HUES48 (cell line): ENCODE measurements at regions not wholly inside any gene's neighbourhood (a gene's known extent, or its start where the extent isn't known, plus 50 kb on each side); places are given as distances from the start of the nearest gene placed in this dataset.
A peak's percentile ranks its signal among the peaks of the same experiment; 100 is the strongest.

ENCODE experiments used
- H3K27ac ChIP-seq: one replicate; pipeline ENCODE4 v1.7.0; 2013; ENCODE audit warnings: low read depth, low read length, inconsistent platforms
- H3K27me3 ChIP-seq: 2 replicates; pipeline ENCODE4 v1.6.1; 2013; ENCODE audit warnings: mild to moderate bottlenecking, low read length; ENCODE audit not compliant: control insufficient read depth, insufficient read depth
- H3K36me3 ChIP-seq: 2 replicates; pipeline ENCODE4 v1.6.1; 2013; ENCODE audit warnings: low read length; ENCODE audit not compliant: control insufficient read depth, insufficient read depth
- H3K4me1 ChIP-seq: 2 replicates; pipeline ENCODE4 v1.6.1; 2013; ENCODE audit warnings: mild to moderate bottlenecking, low read length; ENCODE audit not compliant: control insufficient read depth, insufficient read depth
- H3K4me3 ChIP-seq: 2 replicates; pipeline ENCODE4 v1.5.1; 2013; ENCODE audit warnings: mild to moderate bottlenecking, low read depth, low read length
- H3K9ac ChIP-seq: 2 replicates; pipeline ENCODE4 v1.6.1; 2013; ENCODE audit warnings: mild to moderate bottlenecking, low read depth, low read length, moderate library complexity
- H3K9me3 ChIP-seq: 2 replicates; pipeline ENCODE4 v1.6.1; 2013; ENCODE audit warnings: low read length; ENCODE audit not compliant: control insufficient read depth, insufficient read depth

DNA sequence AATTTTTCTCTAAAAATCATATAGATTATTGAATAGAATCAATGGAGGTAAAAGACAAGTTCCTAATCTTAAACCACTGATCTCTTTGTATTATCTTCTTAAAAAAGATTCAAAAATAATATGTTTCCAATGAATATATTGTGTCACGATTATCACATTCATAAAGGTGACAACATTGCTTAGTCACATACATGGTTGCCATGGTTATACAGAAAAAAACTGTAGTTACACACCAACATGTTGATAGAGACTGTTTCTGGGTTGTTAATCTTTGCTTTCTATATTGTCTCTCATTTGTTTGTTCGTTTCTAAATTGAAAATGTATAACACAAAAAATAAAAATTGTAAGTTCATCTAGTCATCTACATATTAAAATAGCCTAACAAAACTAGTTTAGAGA is 376.0 kb upstream of the ALCAM start:
- H3K36me3 ChIP-seq, result no peaks in the 10 kb centered on the region
- no peaks in the 10 kb centered on the region for H3K27me3 ChIP-seq

DNA sequence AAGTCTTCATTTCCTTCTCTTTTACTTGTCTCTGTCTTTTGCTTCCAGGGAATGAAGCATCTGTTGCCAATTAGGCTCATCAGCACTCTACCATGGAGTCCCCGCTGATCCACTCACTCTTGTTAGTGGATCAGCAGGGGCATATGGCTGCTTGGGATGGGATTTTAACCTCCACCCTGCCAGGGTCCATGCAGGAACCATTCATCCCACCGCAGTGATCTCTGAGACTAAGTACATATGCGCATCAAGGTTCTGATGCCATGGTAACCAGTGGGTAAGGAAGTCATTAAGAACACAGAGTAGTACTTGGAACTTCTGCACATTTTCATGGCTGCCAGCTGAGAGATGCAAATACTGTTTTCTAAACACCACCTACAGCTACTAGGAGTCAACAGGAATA is 374.0 kb upstream of the ALCAM start:
- Histone ChIP-seq H3K9ac (no peak overlapping the region), H3K4me1 (no peaks in the 10 kb centered on the region), H3K4me3 (no peak overlapping the region), H3K36me3 (no peaks in the 10 kb centered on the region), H3K9me3 (no peaks in the 10 kb centered on the region), H3K27ac (no peak overlapping the region), H3K27me3 (no peaks in the 10 kb centered on the region)

More for the DNA sequence above, 376.0 kb upstream of the ALCAM start:
- Histone ChIP-seq H3K4me1 (no peaks in the 10 kb centered on the region), H3K9ac (no peak overlapping the region), H3K4me3 (no peak overlapping the region), H3K9me3 (no peaks in the 10 kb centered on the region), H3K27ac (no peak overlapping the region)

DNA sequence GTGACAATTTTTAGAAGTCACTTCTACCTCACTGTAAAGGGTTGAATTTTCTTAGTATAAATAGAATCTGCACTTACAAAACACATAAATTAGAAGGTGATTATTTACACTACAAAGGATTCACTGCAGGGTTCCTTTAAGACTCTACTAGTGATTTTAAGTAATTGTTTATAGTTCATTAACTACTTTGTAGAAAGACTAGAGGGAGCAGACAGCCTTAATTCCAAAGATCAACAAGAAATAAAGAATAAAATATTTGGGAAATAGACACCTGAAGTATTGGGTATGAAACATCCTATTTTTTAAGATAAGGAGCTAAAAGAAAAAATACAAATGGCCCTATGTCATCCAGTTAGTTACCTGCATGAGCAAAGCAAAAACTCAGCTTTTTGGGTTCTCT is 360.5 kb upstream of the ALCAM start:
- no peak overlapping the region for H3K4me3 ChIP-seq
- no peak overlapping the region for H3K9ac ChIP-seq
- no peak overlapping the region for H3K27ac ChIP-seq
- peaks cover 10% of the 10 kb centered on the region for H3K4me1 ChIP-seq
- no peaks in the 10 kb centered on the region for H3K36me3 ChIP-seq
- no peaks in the 10 kb centered on the region for H3K27me3 ChIP-seq
- peaks cover 4% of the 10 kb centered on the region; the same call in 1 of the 2 replicates for H3K9me3 ChIP-seq

GRCh38 chr3:105013657-105014056 is 353.1 kb upstream of the ALCAM start:
- Histone ChIP-seq H3K36me3 (no peaks in the 10 kb centered on the region), H3K9me3 (peaks cover 4% of the 10 kb centered on the region; the same call in 1 of the 2 replicates), H3K4me1 (peaks cover 32% of the 10 kb centered on the region), H3K27ac (peak overlapping the region; percentile 76), H3K27me3 (no peaks in the 10 kb centered on the region), H3K4me3 (0 out of 2 replicates have a peak overlapping the region, but pooled peaks have one; percentile 23), H3K9ac (no peak overlapping the region)

GRCh38 chr3:105014631-105015030 is 352.1 kb upstream of the ALCAM start:
- H3K36me3 ChIP-seq, result no peaks in the 10 kb centered on the region
- H3K4me1 ChIP-seq, result peaks cover 32% of the 10 kb centered on the region
- H3K27ac ChIP-seq, result peak overlapping the region; percentile 76
- H3K9me3 ChIP-seq, result peaks cover 2% of the 10 kb centered on the region; the same call in 1 of the 2 replicates
- H3K4me3 ChIP-seq, result no peak overlapping the region
- H3K9ac ChIP-seq, result no peak overlapping the region
- H3K27me3 ChIP-seq, result no peaks in the 10 kb centered on the region

GRCh38 chr3:105022813-105023212 is 343.9 kb upstream of the ALCAM start:
- Histone ChIP-seq H3K36me3 (no peaks in the 10 kb centered on the region), H3K27ac (no peak overlapping the region), H3K27me3 (no peaks in the 10 kb centered on the region), H3K4me3 (no peak overlapping the region), H3K9ac (no peak overlapping the region), H3K4me1 (no peaks in the 10 kb centered on the region), H3K9me3 (no peaks in the 10 kb centered on the region)

- Histone ChIP-seq H3K27ac (no peak overlapping the region), H3K36me3 (no peaks in the 10 kb centered on the region), H3K4me1 (no peaks in the 10 kb centered on the region), H3K9me3 (no peaks in the 10 kb centered on the region), H3K27me3 (no peaks in the 10 kb centered on the region), H3K9ac (no peak overlapping the region), H3K4me3 (no peak overlapping the region)
These were observed 336.5 kb upstream of the ALCAM start for GRCh38 chr3:105030211-105030610.

- Histone ChIP-seq H3K4me1 (no peaks in the 10 kb centered on the region), H3K27ac (no peak overlapping the region), H3K9me3 (no peaks in the 10 kb centered on the region), H3K36me3 (no peaks in the 10 kb centered on the region), H3K27me3 (no peaks in the 10 kb centered on the region), H3K4me3 (no peak overlapping the region), H3K9ac (no peak overlapping the region)
These were observed 334.2 kb upstream of the ALCAM start for GRCh38 chr3:105032541-105032940.

DNA sequence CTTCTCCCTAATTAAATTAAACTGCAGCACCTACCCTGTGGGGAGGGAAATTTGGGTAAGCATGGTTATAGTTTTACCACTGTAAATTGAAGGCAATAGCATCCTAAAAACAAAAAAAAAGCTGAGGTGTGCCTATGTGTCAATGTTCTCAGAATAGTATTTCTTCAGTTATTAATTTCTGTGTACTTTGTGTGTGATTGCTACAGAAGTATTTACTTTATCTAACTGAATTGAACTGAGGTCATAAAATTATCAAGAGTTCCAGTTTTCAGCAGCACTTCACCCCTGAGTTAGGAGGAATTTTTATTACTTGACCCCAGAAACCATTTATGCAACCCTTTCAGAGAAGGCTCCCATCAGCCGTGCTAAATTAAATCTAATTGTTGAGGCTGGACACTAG is 333.6 kb upstream of the ALCAM start:
- no peaks in the 10 kb centered on the region for H3K27me3 ChIP-seq
- no peak overlapping the region for H3K4me3 ChIP-seq
- H3K4me1 ChIP-seq, result no peaks in the 10 kb centered on the region
- no peak overlapping the region for H3K9ac ChIP-seq
- H3K27ac ChIP-seq, result no peak overlapping the region
- H3K36me3 ChIP-seq, result no peaks in the 10 kb centered on the region
- H3K9me3 ChIP-seq, result no peaks in the 10 kb centered on the region

- Histone ChIP-seq H3K27ac (no peak overlapping the region), H3K36me3 (no peaks in the 10 kb centered on the region)
These were observed 327.7 kb upstream of the ALCAM start for GRCh38 chr3:105039004-105039403.

DNA sequence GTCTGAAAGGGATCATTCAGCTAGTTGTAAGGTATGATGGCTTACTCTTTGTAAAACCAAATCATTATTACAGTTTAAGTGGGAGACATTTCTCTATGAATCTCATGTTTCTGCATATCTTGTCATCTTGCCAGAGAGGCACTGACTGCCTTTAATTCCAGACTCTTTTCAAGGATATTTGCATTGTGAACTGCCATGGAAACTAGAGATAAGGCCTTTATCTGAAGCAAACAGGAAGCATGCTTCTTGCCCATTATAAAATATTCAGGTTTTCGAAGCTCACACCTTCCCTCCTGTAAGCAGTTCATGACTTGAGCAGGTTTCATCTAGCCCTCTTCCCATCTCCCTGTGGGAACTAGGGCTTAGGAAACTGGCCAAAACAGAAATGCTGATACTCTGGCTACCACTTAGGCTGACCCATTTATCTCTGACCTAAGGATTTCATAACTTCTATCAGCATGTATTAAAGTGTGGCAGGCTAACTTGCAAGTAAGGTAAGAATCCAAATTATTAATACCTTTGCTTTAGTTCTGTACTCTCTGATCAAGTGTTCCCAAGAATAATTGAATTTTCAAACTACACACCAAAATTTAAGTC is 326.6 kb upstream of the ALCAM start:
- Histone ChIP-seq H3K4me3 (no peak overlapping the region), H3K9ac (no peak overlapping the region), H3K27ac (no peak overlapping the region), H3K9me3 (no peaks in the 10 kb centered on the region), H3K4me1 (no peaks in the 10 kb centered on the region), H3K27me3 (no peaks in the 10 kb centered on the region), H3K36me3 (no peaks in the 10 kb centered on the region)

More at GRCh38 chr3:105039004-105039403, 327.7 kb upstream of the ALCAM start:
- H3K27me3 ChIP-seq, result no peaks in the 10 kb centered on the region
- H3K9me3 ChIP-seq, result no peaks in the 10 kb centered on the region
- H3K4me3 ChIP-seq, result no peak overlapping the region
- H3K4me1 ChIP-seq, result no peaks in the 10 kb centered on the region
- no peak overlapping the region for H3K9ac ChIP-seq
